DMS153 treated with DMSO at 0.1 percent for 48 hours (cell line): ENCODE measurements at regions not wholly inside any gene's neighbourhood (a gene's known extent, or its start where the extent isn't known, plus 50 kb on each side); places are given as distances from the start of the nearest gene placed in this dataset.

Experiments
- DNase-seq: peaks from one replicate; lab custom pipeline; 2025; ENCODE audit not compliant: unreplicated experiment; lab: John Stamatoyannopoulos, UW

DNA sequence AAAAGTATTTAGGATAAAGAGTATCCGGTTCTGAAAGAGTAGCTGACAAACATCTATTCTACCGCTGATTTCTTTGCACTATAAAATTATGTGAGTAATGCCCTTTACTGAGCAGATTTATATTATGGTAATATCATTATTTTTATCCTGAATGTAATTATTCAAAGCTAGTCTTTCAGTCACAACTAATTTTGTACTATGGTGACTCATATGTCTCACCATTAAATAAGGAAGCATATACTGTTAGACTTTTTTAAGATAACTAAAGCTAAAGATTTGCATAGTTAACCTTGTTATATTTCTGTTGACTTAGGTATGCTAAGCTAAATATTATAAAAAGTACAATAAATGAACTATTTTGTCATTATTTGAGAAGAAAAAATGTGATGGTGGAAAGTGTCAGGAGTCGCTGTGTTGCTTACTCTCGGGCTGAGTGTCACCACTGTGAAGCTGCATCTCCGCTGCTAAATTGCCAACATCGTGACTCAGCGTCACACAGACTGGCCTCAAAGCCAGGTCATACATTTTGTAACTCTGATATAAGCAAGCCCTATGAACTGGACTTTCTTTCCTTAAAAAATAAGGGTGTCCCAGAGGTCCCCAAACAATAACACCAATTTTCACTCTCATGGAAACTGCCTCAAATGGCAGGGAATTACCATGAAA, 69.1 kb upstream of the SSTR1 start:
- no peak for DNase-seq

GRCh38 chr14:38139926-38140325, 67.8 kb upstream of the SSTR1 start:
- no peak for DNase-seq

DNA sequence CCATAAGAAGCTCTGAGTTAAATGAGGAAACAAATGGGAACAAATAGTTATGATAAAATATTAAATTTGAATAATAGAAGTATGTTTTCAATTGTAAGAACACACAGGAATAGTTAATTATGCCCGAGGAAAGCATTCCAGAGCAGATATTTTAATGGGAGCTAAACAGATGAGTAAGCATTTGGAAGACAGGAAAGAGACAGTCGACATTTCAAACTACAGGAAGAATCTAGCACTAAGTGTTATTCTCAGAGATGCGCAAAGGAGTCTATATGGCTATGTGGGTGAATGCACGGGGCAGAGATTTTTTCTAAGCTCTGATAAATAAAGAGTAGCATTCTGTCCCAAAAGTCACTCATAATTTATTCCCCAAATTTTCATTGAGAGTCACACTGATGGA, 64.5 kb upstream of the SSTR1 start:
- DNase-seq: no peak

- no peak for DNase-seq
These were observed 63.8 kb upstream of the SSTR1 start for GRCh38 chr14:38143659-38144505.

GRCh38 chr14:38145142-38145541, 62.6 kb upstream of the SSTR1 start:
- no peak for DNase-seq

- no peak for DNase-seq
These were observed 57.6 kb upstream of the SSTR1 start for GRCh38 chr14:38150075-38150474.
